Superior temporal gyrus (tissue), 1 donor: ENCODE measurements at regions not wholly inside any gene's neighbourhood (a gene's known extent, or its start where the extent isn't known, plus 50 kb on each side); places are given as distances from the start of the nearest gene placed in this dataset.
"Not testable (repeated sequence)": the region's sequence is repeated elsewhere in the genome, so short reads cannot be mapped to it uniquely, and the experiment has no call there.

Source experiments
- DNase-seq: peaks from one replicate; pipeline ENCODE4 v3.0.0-alpha.2; 2016; ENCODE audit errors: extremely low spot score

- DNase-seq, result peak; percentile 18
Observed at GRCh38 chr10:118914629-118915028, 114.9 kb upstream of the NANOS1 start.

- no peak for DNase-seq
Observed at GRCh38 chr10:118915161-118915560, 114.4 kb upstream of the NANOS1 start.

- DNase-seq, result no peak
Observed at GRCh38 chr10:118916777-118917176, 112.7 kb upstream of the NANOS1 start.

GRCh38 chr10:118917701-118918100, 111.8 kb upstream of the NANOS1 start:
- no peak for DNase-seq

- no peak for DNase-seq
Observed at GRCh38 chr10:118918116-118918515, 111.4 kb upstream of the NANOS1 start.

GRCh38 chr10:118918587-118918986, 110.9 kb upstream of the NANOS1 start:
- DNase-seq, result no peak

- DNase-seq, result no peak
Observed at GRCh38 chr10:118920206-118920605, 109.3 kb upstream of the NANOS1 start.

- no peak for DNase-seq
Observed at GRCh38 chr10:118922226-118922625, 107.3 kb upstream of the NANOS1 start.

- no peak for DNase-seq
Observed at GRCh38 chr10:118922972-118923371, 106.5 kb upstream of the NANOS1 start.

- DNase-seq, result no peak
Observed at GRCh38 chr10:118924493-118924892, 105.0 kb upstream of the NANOS1 start.

- no peak for DNase-seq
Observed at GRCh38 chr10:118925404-118926071, 104.0 kb upstream of the NANOS1 start.

- DNase-seq, result no peak
Observed at GRCh38 chr10:118926072-118926417, 103.5 kb upstream of the NANOS1 start.

- no peak for DNase-seq
Observed at GRCh38 chr10:118926441-118926840, 103.1 kb upstream of the NANOS1 start.

- no peak for DNase-seq
Observed at GRCh38 chr10:118926903-118927302, 102.6 kb upstream of the NANOS1 start.

- DNase-seq, result no peak
Observed at GRCh38 chr10:118927321-118927720, 102.2 kb upstream of the NANOS1 start.

GRCh38 chr10:118930614-118931013, 98.9 kb upstream of the NANOS1 start:
- DNase-seq, result no peak

- DNase-seq, result no peak
Observed at GRCh38 chr10:118931436-118931835, 98.1 kb upstream of the NANOS1 start.

- DNase-seq, result not testable (repeated sequence)
Observed at GRCh38 chr10:118932154-118932553, 97.4 kb upstream of the NANOS1 start.

- DNase-seq, result no peak
Observed at GRCh38 chr10:118937226-118937625, 92.3 kb upstream of the NANOS1 start.

- DNase-seq, result no peak
Observed at GRCh38 chr10:118939211-118940007, 90.1 kb upstream of the NANOS1 start.

- DNase-seq, result no peak
Observed at GRCh38 chr10:118940386-118940785, 89.1 kb upstream of the NANOS1 start.

- DNase-seq, result no peak
Observed at GRCh38 chr10:118943253-118943652, 86.3 kb upstream of the NANOS1 start.

- DNase-seq, result no peak
Observed at GRCh38 chr10:118944959-118945633, 84.4 kb upstream of the NANOS1 start.
